ENCODE measurements at regions not wholly inside any gene's neighbourhood (a gene's known extent, or its start where the extent isn't known, plus 50 kb on each side); places are given as distances from the start of the nearest gene placed in this dataset.

DNA sequence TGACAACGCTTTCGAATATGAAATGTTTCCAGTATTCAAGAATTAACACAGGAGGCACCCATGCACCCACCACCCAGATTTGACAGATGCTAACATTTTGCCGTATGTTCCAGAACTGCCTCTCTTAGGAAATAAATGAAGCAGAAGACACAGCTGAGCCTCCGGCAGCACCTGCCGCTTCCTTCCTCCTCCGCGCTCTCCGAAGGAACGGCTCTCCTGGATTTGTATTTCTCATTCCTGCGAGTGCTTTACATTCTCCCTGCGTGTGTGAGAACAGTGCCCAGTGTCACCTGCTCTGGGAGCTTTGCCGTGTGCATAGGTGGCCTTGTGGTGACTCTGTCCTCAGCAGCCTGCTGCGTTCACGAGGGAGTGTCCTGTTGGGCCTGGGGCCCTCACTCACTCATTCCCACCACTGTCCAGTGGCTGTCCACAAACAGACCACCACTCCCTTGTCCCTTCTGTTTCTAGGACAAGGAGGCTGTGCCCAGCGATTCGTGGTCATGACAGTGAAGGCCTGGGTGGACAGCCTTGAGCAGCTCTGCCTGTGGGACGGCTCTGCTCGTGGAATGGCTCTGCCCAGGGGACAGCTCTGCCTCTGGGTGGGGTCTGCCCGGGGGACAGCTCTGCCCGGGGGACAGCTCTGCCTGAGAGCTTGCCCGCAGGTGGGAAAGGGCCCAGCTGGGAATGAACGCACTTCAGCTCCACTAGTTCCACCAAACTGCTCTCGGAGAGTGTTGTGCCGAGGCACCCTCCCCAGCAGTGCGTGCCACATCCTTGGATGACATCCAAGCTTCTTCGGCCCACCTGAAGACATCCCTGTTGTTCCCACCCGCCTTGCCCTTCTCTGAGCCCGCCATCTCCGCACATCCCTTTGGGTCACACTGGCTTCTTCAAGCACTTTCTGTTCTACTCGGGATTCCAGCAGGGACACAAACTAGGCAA, 170.5 kb upstream of the PPP1R26 start:
- no peaks in the 10 kb centered on the region for H3K9me3 ChIP-seq (ENCODE audit: control insufficient read depth, low read length, poor library complexity, severe bottlenecking)
- Mint-ChIP-seq H3K27ac (no peak overlapping the region), H3K36me3 (ENCODE audit: low read depth) (peaks cover 1% of the 10 kb centered on the region), H3K27me3 (peaks cover 35% of the 10 kb centered on the region), H3K4me1 (peaks cover 3% of the 10 kb centered on the region), H3K4me3 (no peak overlapping the region)
- ATAC-seq (no peak), DNase-seq (no peak)

DNA sequence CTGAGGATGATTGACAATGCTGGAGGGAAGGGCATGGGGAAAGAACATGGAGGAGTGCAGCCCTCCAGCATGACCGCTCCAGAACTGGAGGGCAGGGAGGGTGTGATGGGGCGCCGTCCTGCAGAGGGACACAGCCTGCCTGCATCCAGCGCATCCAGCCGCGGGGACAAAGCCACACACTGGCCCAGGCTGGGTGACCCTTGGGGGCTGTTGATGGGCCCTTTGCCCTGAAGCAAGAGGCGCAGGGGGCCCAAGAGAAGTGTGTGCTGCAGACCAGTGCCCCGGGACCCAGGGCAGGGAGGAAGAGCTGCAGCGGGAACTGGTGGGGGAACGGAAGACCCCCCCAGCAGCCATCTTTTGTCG, 169.8 kb upstream of the PPP1R26 start:
- H3K9me3 ChIP-seq (ENCODE audit: control insufficient read depth, low read length, poor library complexity, severe bottlenecking) = no peaks in the 10 kb centered on the region
- H3K27ac Mint-ChIP-seq = no peak overlapping the region
- DNase-seq = no peak
- peaks cover 3% of the 10 kb centered on the region for H3K4me1 Mint-ChIP-seq
- ATAC-seq = no peak
- no peaks in the 10 kb centered on the region for H3K36me3 Mint-ChIP-seq (ENCODE audit: low read depth)
- H3K27me3 Mint-ChIP-seq = peaks cover 35% of the 10 kb centered on the region
- no peak overlapping the region for H3K4me3 Mint-ChIP-seq

DNA sequence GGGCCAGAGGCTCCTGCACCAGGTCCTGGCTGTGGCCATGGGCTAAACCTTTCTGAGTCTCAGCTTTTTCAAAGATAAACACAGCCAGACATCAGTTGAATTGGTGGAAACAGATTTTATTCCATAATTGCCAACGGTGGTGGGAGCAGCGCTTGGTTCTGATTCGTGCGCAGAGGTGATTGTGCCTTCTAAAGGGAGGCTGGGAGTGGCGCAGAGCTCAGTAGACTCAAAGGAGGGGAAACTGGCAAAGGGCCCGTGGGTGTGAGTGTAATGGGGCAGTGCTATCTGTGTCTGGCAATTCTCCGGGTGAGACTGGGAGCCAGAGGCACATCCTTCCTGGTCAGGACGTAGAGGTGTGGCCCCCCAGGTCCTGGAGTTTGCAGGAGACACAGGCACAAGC, 169.4 kb upstream of the PPP1R26 start:
- Mint-ChIP-seq H3K4me1 (peaks cover 3% of the 10 kb centered on the region), H3K27me3 (peaks cover 35% of the 10 kb centered on the region), H3K4me3 (no peak overlapping the region), H3K27ac (no peak overlapping the region), H3K36me3 (ENCODE audit: low read depth) (no peaks in the 10 kb centered on the region)
- ATAC-seq = no peak
- no peaks in the 10 kb centered on the region for H3K9me3 ChIP-seq (ENCODE audit: control insufficient read depth, low read length, poor library complexity, severe bottlenecking)
- DNase-seq = no peak

DNA sequence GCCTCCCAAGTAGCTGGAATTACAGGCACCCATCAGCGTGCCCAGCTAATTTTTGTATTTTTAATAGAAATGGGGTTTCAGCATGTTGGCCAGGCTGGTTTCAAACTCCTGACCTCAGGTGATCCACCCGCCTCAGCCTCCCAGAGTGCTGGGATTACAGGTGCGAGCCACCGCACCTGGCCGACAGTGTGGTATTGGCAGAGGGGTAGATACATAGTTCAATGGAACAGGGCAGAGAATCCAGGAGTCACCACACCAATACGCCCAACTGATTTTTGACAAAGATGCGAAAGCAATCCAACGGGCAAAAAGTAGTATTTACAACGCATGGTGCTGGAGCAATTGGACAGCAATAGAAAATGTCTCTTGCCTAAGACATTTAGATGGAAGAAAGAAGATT, 164.0 kb upstream of the PPP1R26 start:
- H3K9me3 ChIP-seq (ENCODE audit: control insufficient read depth, low read length, poor library complexity, severe bottlenecking) = no peaks in the 10 kb centered on the region
- H3K36me3 Mint-ChIP-seq (ENCODE audit: low read depth) = no peaks in the 10 kb centered on the region
- no peak for ATAC-seq
- no peaks in the 10 kb centered on the region for H3K4me1 Mint-ChIP-seq
- no peak for DNase-seq
- no peak overlapping the region for H3K4me3 Mint-ChIP-seq
- H3K27ac Mint-ChIP-seq = no peak overlapping the region
- H3K27me3 Mint-ChIP-seq = peaks cover 20% of the 10 kb centered on the region

DNA sequence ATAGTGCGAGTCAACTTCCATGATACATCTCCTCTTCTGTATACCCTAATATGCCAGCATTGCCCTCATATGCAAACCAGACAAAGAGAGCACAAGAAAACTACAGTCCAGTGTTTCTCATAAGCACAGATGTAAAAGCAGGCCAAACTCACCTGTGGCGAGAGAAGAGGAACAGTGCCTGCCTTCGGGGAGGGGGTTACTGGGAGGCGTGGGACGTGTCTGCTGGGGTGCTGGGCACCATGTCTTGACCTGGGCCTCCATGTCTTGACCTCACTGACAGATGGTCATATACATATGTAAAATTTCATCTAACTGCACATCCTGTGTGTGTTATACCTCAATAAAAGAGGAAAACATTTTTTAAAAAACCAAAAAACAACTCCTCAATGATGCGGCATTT, 159.3 kb upstream of the PPP1R26 start:
- ATAC-seq = no peak
- Mint-ChIP-seq H3K4me3 (no peak overlapping the region), H3K36me3 (ENCODE audit: low read depth) (no peaks in the 10 kb centered on the region), H3K27me3 (peaks cover 20% of the 10 kb centered on the region), H3K27ac (no peak overlapping the region), H3K4me1 (no peaks in the 10 kb centered on the region)
- no peak for DNase-seq
- H3K9me3 ChIP-seq (ENCODE audit: control insufficient read depth, low read length, poor library complexity, severe bottlenecking) = no peaks in the 10 kb centered on the region

DNA sequence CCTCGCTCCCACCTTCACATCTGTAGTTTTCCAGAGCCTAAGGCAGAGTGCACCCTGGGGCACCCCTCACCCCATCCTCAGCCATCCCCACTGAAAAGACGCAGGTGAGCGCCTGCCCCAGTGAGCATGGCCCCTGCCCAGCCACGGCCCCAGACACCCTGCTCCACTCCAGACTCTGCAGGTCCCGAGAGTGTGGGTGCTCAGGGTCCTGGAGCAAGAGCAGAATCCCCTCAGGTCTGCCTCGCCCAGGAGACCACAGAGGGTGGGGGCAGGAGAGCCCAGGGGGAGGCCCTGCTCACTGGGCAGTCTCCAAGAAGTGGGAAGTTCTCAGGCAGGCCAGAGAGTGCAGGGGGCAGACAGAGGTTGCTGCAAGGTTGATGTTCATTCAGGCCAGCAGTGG, 158.6 kb upstream of the PPP1R26 start:
- Mint-ChIP-seq H3K4me3 (no peak overlapping the region), H3K27me3 (peaks cover 18% of the 10 kb centered on the region), H3K27ac (no peak overlapping the region), H3K4me1 (no peaks in the 10 kb centered on the region), H3K36me3 (ENCODE audit: low read depth) (no peaks in the 10 kb centered on the region)
- no peak for DNase-seq
- ATAC-seq = no peak
- no peaks in the 10 kb centered on the region for H3K9me3 ChIP-seq (ENCODE audit: control insufficient read depth, low read length, poor library complexity, severe bottlenecking)

DNA sequence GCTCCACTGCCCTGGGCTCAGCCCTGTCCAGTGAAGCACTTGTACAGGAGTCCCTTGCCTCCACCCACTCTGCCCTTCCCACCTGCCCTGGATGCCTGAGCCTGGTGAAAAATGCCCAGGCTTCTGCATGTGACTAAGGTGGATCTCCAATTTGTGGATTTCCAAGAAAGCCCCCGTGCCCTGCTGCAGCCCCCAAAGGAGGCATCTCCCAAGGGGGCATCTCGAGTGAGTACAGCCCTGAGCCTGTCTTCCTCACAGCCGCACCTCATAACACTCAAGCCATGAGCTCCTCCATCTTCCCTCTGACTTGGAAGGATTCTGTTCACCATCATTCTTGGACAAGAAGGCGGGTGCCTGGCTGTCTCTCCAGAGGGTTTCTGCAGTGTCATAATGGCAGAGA, 158.0 kb upstream of the PPP1R26 start:
- H3K4me1 Mint-ChIP-seq = no peaks in the 10 kb centered on the region
- no peak for ATAC-seq
- peaks cover 17% of the 10 kb centered on the region for H3K27me3 Mint-ChIP-seq

DNA sequence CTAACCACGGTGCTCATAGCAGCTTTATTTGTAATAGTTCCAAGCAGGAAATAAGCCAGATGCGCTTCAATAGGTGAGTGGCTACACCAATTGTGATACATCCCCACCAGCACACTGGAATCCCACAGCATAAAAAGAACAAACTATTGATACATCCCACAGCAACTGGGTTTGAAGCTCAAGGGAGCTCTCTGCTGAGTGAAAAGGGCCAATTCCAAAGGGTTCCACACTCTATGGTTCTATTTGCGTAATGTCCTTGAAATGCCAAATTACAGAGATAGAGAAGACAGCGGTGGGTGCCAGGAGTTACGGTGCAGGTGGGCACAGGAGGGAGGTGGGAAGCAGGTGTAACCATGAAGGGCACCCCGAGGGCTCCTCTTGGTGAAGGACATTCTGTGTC, 155.3 kb upstream of the PPP1R26 start:
- ATAC-seq (no peak), DNase-seq (no peak)
- no peak overlapping the region for H3K4me3 Mint-ChIP-seq
- H3K4me1 Mint-ChIP-seq = no peaks in the 10 kb centered on the region
- H3K9me3 ChIP-seq (ENCODE audit: control insufficient read depth, low read length, poor library complexity, severe bottlenecking) = no peaks in the 10 kb centered on the region
- no peaks in the 10 kb centered on the region for H3K36me3 Mint-ChIP-seq (ENCODE audit: low read depth)
- peaks cover 31% of the 10 kb centered on the region for H3K27me3 Mint-ChIP-seq
- H3K27ac Mint-ChIP-seq = no peak overlapping the region

More for the DNA sequence above, 158.0 kb upstream of the PPP1R26 start:
- no peak overlapping the region for H3K4me3 Mint-ChIP-seq
- no peak overlapping the region for H3K27ac Mint-ChIP-seq
- no peak for DNase-seq
- no peaks in the 10 kb centered on the region for H3K9me3 ChIP-seq (ENCODE audit: control insufficient read depth, low read length, poor library complexity, severe bottlenecking)
- no peaks in the 10 kb centered on the region for H3K36me3 Mint-ChIP-seq (ENCODE audit: low read depth)

DNA sequence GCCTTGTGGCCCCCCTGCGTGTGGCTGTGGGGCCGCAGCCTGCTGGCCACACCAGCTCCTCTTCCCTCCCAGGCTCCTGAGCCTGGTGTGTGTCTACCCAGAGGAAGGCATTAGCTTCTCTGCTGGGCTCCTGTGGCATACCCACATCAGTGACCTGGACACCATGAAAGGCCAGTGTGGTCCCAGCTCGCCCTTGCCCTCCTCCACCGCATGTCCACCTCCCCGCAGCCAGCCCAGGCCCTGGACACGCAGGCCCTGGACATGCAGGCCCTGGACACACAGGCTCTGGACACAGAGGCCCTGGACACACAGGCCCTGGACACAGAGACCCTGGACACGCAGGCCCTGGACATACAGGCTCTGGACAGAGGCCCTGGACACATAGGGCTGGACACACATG, 153.4 kb upstream of the PPP1R26 start:
- DNase-seq = no peak
- Mint-ChIP-seq H3K36me3 (ENCODE audit: low read depth) (no peaks in the 10 kb centered on the region), H3K27me3 (peaks cover 28% of the 10 kb centered on the region), H3K27ac (no peak overlapping the region), H3K4me1 (no peaks in the 10 kb centered on the region), H3K4me3 (no peak overlapping the region)
- H3K9me3 ChIP-seq (ENCODE audit: control insufficient read depth, low read length, poor library complexity, severe bottlenecking) = no peaks in the 10 kb centered on the region
- no peak for ATAC-seq

DNA sequence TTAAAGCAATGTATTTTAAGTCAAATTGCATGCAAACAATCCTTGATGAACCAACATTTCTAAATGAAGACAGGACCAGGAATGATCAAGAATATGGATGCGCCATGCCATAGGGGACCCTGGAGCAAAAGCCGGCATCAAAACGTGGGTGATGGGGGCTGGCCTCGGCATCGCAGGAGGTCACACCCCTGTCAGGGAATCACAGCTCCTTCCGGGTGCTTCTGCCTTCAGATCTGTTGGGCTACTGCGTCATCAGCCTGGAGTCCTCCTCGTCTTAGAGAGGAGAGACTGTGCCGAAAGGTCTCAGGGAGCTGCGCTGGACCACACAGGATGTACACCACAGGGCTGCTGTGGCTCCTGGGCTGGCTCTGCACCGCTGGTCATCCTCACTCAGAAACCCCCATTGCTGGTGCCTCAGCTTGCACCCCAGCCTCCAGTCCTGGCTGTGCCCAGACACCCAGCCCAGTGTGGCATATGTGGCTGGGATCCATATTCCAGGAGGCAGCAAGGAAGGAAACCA, 152.9 kb upstream of the PPP1R26 start:
- Mint-ChIP-seq H3K4me1 (no peaks in the 10 kb centered on the region), H3K27me3 (peaks cover 27% of the 10 kb centered on the region), H3K36me3 (ENCODE audit: low read depth) (no peaks in the 10 kb centered on the region), H3K27ac (no peak overlapping the region), H3K4me3 (no peak overlapping the region)
- no peak for DNase-seq
- ATAC-seq = no peak
- no peaks in the 10 kb centered on the region for H3K9me3 ChIP-seq (ENCODE audit: control insufficient read depth, low read length, poor library complexity, severe bottlenecking)

DNA sequence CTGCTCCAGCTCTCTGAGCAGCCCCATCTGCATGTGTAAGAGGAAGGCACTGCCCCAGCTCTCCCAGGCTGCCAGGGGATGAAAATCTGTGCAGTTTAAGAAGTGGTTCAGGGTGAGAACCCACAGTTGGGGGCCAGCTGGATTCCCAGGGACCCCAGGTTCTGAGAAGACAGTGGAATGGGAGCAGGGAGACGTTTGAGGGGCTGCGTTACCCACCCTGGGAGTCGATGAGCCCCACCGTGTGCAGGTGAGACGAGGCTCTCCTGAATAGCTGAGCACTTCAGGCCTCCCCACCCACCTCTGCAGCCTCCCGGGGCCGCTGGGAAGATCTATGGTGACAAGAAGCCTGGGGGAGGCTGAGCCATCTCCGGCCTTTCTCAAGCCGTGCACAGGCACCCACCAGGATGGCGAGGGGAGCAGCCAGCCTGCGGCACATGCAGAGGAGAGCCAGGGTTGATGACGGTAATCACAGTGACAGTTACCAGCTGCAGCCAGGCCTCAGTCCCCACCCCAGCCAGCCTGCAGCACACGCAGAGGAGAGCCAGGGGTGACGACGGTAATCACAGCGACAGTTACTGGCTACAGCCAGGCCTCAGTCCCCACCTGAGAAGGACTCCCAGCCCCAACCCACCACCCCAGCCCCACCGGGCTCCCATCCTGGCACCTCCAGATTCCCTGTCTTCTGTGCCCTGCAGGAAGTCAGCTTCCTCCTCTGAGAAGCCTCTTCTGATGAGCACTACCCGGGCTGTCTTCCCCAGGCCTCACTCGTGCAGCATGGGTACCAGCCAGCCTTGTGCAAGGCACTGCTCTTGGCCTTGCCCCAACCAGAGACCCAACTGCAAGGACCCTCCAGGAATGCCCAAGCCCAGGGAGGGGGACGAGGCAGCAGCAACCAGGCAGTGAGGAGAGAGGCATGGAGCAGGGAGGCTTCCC, 150.8 kb upstream of the PPP1R26 start:
- H3K27me3 Mint-ChIP-seq = peaks cover 26% of the 10 kb centered on the region

DNA sequence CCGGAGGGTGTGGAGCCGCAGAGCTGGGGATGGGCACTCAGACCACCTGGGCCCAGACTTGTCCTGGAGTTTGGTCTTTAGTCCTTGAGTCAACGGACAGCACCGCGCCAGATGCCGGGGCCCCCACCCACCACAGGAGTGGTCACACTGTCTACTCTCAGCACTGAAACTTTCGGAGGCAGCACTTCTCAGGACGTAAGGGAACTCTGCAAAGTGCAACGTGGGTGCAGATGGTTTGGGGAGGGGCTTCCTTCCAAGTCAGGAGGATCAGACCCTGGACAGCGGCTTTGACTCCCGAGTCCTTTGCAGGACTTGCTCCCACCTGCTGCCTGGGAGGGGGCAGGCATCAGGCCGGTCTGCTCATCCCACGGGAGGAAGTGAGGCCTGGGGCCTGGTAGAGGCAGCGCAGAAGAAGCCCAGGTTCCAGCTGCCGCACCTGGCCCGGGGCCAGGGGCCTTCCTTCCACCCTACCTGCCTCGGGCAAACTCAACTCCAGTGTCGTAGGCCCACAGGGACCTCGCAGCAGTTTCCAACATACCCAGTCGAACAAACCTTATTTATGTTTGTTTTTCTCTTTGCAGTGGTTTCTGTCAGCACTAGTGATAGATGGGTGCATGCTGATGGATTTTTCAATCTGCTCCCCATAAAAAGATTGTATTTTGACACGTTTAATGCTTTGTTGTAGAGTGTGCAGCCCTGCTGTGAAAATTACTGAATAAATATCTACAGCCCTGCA, 149.8 kb upstream of the PPP1R26 start:
- no peaks in the 10 kb centered on the region for H3K9me3 ChIP-seq (ENCODE audit: control insufficient read depth, low read length, poor library complexity, severe bottlenecking)
- no peak for ATAC-seq
- Mint-ChIP-seq H3K36me3 (ENCODE audit: low read depth) (no peaks in the 10 kb centered on the region), H3K4me3 (no peak overlapping the region), H3K27me3 (peaks cover 26% of the 10 kb centered on the region), H3K4me1 (no peaks in the 10 kb centered on the region), H3K27ac (no peak overlapping the region)
- no peak for DNase-seq

More for the DNA sequence above, 150.8 kb upstream of the PPP1R26 start:
- no peak overlapping the region for H3K4me3 Mint-ChIP-seq
- H3K36me3 Mint-ChIP-seq (ENCODE audit: low read depth) = no peaks in the 10 kb centered on the region
- DNase-seq (no peak), ATAC-seq (no peak)
- H3K27ac Mint-ChIP-seq = no peak overlapping the region
- no peaks in the 10 kb centered on the region for H3K4me1 Mint-ChIP-seq
- no peaks in the 10 kb centered on the region for H3K9me3 ChIP-seq (ENCODE audit: control insufficient read depth, low read length, poor library complexity, severe bottlenecking)

DNA sequence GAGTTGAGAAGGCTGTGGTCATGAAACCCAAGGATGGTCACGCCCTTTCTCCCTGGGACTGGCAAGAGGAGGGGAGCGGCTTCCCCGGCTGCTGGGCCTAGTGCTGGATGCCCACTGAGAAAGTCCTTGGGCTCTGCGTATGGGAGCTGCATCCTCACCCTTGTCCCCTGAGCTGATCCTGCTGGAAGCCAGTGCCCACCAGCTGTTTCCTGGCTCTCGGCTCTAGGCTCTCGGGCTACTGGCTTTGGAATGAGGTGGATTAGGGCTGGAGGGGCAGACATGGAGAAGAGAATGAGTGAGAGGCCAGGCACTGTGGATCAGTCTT, 149.3 kb upstream of the PPP1R26 start:
- Mint-ChIP-seq H3K36me3 (ENCODE audit: low read depth) (no peaks in the 10 kb centered on the region), H3K4me1 (no peaks in the 10 kb centered on the region), H3K4me3 (no peak overlapping the region), H3K27me3 (peaks cover 26% of the 10 kb centered on the region), H3K27ac (no peak overlapping the region)
- ATAC-seq = no peak
- no peak for DNase-seq
- H3K9me3 ChIP-seq (ENCODE audit: control insufficient read depth, low read length, poor library complexity, severe bottlenecking) = no peaks in the 10 kb centered on the region

Data from T-helper 17 cell (primary cell).